ENCODE measurements at regions not wholly inside any gene's neighbourhood (a gene's known extent, or its start where the extent isn't known, plus 50 kb on each side); places are given as distances from the start of the nearest gene placed in this dataset.

DNA sequence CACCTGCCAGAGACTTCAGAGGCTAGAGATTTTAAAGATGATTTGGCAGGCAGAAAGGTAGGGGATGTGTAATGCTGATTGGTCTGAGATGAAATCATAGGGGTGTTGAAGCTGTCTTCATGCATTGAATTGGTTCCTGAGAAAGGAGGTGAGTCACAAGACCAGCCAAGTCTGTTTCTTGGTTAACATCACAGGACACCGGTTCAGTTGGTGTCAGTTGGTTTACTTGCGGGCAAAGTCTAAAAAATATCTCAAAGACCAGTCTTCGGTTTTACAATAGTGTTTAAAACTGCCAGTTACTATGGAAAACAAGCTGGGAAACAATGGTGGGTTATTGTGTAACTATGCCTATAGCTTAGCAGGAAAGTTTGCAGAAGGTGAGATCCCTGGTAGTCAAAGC lies 305.9 kb downstream of the BARHL2 start:
- no peak for DNase-seq (ENCODE audit: low read depth)
- Mint-ChIP-seq H3K27me3 (ENCODE audit: low read depth, unreplicated experiment) (no peaks in the 10 kb centered on the region), H3K36me3 (ENCODE audit: low read depth, unreplicated experiment) (no peaks in the 10 kb centered on the region), H3K4me1 (ENCODE audit: low read depth, unreplicated experiment) (peaks cover 3% of the 10 kb centered on the region), H3K9me3 (ENCODE audit: unreplicated experiment) (no peaks in the 10 kb centered on the region), H3K27ac (ENCODE audit: unreplicated experiment) (no peak overlapping the region), H3K4me3 (ENCODE audit: unreplicated experiment) (no peak overlapping the region)
- H3K27me3 ChIP-seq (ENCODE audit: insufficient read depth, low read length), result no peaks in the 10 kb centered on the region
- H4K20me1 ChIP-seq (ENCODE audit: insufficient read depth, low read length), result no peaks in the 10 kb centered on the region
- H2AFZ ChIP-seq (ENCODE audit: low read depth, low read length), result no peak overlapping the region
- no peaks in the 10 kb centered on the region for H3K36me3 ChIP-seq (ENCODE audit: insufficient read depth, low read length)
- FAIRE-seq, result no peak
- H3K27ac ChIP-seq (ENCODE audit: low read depth, low read length), result no peak overlapping the region
- H3K9ac ChIP-seq (ENCODE audit: low read length), result no peak overlapping the region
- TF ChIP-seq, protein P1, sequence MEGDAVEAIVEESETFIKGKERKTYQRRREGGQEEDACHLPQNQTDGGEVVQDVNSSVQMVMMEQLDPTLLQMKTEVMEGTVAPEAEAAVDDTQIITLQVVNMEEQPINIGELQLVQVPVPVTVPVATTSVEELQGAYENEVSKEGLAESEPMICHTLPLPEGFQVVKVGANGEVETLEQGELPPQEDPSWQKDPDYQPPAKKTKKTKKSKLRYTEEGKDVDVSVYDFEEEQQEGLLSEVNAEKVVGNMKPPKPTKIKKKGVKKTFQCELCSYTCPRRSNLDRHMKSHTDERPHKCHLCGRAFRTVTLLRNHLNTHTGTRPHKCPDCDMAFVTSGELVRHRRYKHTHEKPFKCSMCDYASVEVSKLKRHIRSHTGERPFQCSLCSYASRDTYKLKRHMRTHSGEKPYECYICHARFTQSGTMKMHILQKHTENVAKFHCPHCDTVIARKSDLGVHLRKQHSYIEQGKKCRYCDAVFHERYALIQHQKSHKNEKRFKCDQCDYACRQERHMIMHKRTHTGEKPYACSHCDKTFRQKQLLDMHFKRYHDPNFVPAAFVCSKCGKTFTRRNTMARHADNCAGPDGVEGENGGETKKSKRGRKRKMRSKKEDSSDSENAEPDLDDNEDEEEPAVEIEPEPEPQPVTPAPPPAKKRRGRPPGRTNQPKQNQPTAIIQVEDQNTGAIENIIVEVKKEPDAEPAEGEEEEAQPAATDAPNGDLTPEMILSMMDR (IDR thresholded peaks at IDR 0.05; ENCODE audit: insufficient read depth, low read depth, low read length), result no peak
- no peaks in the 10 kb centered on the region for H3K9me3 ChIP-seq (ENCODE audit: insufficient read depth, low read depth, low read length)
- H3K79me2 ChIP-seq (ENCODE audit: insufficient read depth, low read length), result no peaks in the 10 kb centered on the region
- H3K4me3 ChIP-seq (ENCODE audit: insufficient read depth, low read depth, low read length), result no peak overlapping the region
- H3K4me2 ChIP-seq (ENCODE audit: low read length), result no peak overlapping the region
- no peaks in the 10 kb centered on the region for H3K4me1 ChIP-seq (ENCODE audit: insufficient read depth, low read length)

DNA sequence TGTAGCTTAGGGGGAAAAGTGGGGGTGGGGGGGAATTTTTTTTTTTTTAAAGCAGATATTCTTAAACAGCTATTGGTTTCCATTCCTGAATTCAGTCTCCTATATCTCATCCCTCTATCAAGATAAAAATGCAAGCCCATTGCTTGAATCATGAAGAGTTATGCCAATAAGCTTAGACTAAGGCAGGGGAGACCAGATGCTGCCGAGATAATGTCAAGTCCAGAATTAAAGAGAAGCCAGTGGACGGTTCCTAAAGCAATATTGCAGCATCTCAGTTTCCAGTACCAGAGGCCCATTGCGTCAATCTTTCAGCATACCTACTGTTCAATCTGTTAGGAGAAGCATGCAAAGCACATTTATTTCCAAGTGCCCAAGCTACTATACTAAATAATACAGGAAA lies 309.4 kb downstream of the BARHL2 start:
- no peak overlapping the region for H3K4me2 ChIP-seq (ENCODE audit: low read length)

DNA sequence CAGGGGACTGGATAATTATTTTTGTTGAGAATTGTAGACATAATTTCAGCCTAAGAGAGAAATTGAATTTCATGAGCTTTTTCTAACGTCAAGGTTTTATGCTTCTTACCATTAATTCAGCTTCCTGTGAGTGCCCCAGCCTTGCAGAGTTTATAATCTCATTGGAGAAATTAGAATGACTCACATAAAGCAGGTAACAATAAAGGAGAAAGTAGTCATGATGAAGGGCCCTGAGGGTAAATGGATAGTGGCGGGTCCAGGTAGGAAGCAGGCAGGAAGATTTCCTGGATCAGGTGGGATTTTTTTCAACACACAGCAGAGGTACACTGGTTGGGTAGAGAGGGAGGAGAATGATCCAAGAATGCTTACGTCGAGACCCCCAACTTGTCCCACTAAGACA lies 311.4 kb downstream of the BARHL2 start:
- Histone ChIP-seq H3K9ac (ENCODE audit: low read length) (no peak overlapping the region), H3K79me2 (ENCODE audit: insufficient read depth, low read length) (no peaks in the 10 kb centered on the region), H3K27me3 (ENCODE audit: insufficient read depth, low read length) (no peaks in the 10 kb centered on the region), H3K4me3 (ENCODE audit: insufficient read depth, low read depth, low read length) (no peak overlapping the region), H3K4me2 (ENCODE audit: low read length) (no peak overlapping the region), H3K27ac (ENCODE audit: low read depth, low read length) (no peak overlapping the region), H3K36me3 (ENCODE audit: insufficient read depth, low read length) (no peaks in the 10 kb centered on the region), H4K20me1 (ENCODE audit: insufficient read depth, low read length) (no peaks in the 10 kb centered on the region), H2AFZ (ENCODE audit: low read depth, low read length) (no peak overlapping the region), H3K9me3 (ENCODE audit: insufficient read depth, low read depth, low read length) (no peaks in the 10 kb centered on the region), H3K4me1 (ENCODE audit: insufficient read depth, low read length) (peaks cover 6% of the 10 kb centered on the region)
- no peak overlapping the region for H3K4me3 Mint-ChIP-seq (ENCODE audit: unreplicated experiment)
- peak overlapping the region; percentile 36 for H3K27ac Mint-ChIP-seq (ENCODE audit: unreplicated experiment)
- no peaks in the 10 kb centered on the region for H3K36me3 Mint-ChIP-seq (ENCODE audit: low read depth, unreplicated experiment)
- no peak for DNase-seq (ENCODE audit: low read depth)
- H3K4me1 Mint-ChIP-seq (ENCODE audit: low read depth, unreplicated experiment), result peaks cover 28% of the 10 kb centered on the region
- H3K27me3 Mint-ChIP-seq (ENCODE audit: low read depth, unreplicated experiment), result no peaks in the 10 kb centered on the region
- TF ChIP-seq, protein P1 (IDR thresholded peaks at IDR 0.05; ENCODE audit: insufficient read depth, low read depth, low read length), result no peak
- no peak for TF ChIP-seq EZH2 (IDR thresholded peaks at IDR 0.05; ENCODE audit: insufficient read depth, low read length)
- no peak for FAIRE-seq
- H3K9me3 Mint-ChIP-seq (ENCODE audit: unreplicated experiment), result no peaks in the 10 kb centered on the region

More for the DNA sequence above, 309.4 kb downstream of the BARHL2 start:
- H3K9me3 Mint-ChIP-seq (ENCODE audit: unreplicated experiment), result no peaks in the 10 kb centered on the region
- H4K20me1 ChIP-seq (ENCODE audit: insufficient read depth, low read length), result no peaks in the 10 kb centered on the region
- no peak overlapping the region for H3K4me3 ChIP-seq (ENCODE audit: insufficient read depth, low read depth, low read length)
- no peaks in the 10 kb centered on the region for H3K27me3 Mint-ChIP-seq (ENCODE audit: low read depth, unreplicated experiment)
- H3K9ac ChIP-seq (ENCODE audit: low read length), result no peak overlapping the region
- H3K79me2 ChIP-seq (ENCODE audit: insufficient read depth, low read length), result no peaks in the 10 kb centered on the region
- TF ChIP-seq, protein P1 (IDR thresholded peaks at IDR 0.05; ENCODE audit: insufficient read depth, low read depth, low read length), result no peak
- no peak for TF ChIP-seq EZH2 (IDR thresholded peaks at IDR 0.05; ENCODE audit: insufficient read depth, low read length)
- H3K4me1 Mint-ChIP-seq (ENCODE audit: low read depth, unreplicated experiment), result peaks cover 18% of the 10 kb centered on the region
- FAIRE-seq, result no peak
- no peak overlapping the region for H3K27ac ChIP-seq (ENCODE audit: low read depth, low read length)
- no peak for DNase-seq (ENCODE audit: low read depth)
- no peaks in the 10 kb centered on the region for H3K36me3 ChIP-seq (ENCODE audit: insufficient read depth, low read length)
- peaks cover 4% of the 10 kb centered on the region for H3K4me1 ChIP-seq (ENCODE audit: insufficient read depth, low read length)
- H3K4me3 Mint-ChIP-seq (ENCODE audit: unreplicated experiment), result no peak overlapping the region
- H3K27ac Mint-ChIP-seq (ENCODE audit: unreplicated experiment), result no peak overlapping the region
- no peaks in the 10 kb centered on the region for H3K27me3 ChIP-seq (ENCODE audit: insufficient read depth, low read length)
- no peak overlapping the region for H2AFZ ChIP-seq (ENCODE audit: low read depth, low read length)
- no peaks in the 10 kb centered on the region for H3K36me3 Mint-ChIP-seq (ENCODE audit: low read depth, unreplicated experiment)
- no peaks in the 10 kb centered on the region for H3K9me3 ChIP-seq (ENCODE audit: insufficient read depth, low read depth, low read length)
